Testis (tissue), 2 donors: ENCODE measurements at regions not wholly inside any gene's neighbourhood (a gene's known extent, or its start where the extent isn't known, plus 50 kb on each side); places are given as distances from the start of the nearest gene placed in this dataset.

Source experiments
- POLR2A ChIP-seq: fragments of 450-650 bp; IDR thresholded peaks from one replicate; pipeline ENCODE4 v1.6.1; 2017; ENCODE audit warnings: antibody characterized with exemption, mild to moderate bottlenecking, moderate library complexity
- TF ChIP-seq, protein P1 (sequence below), 3 experiments: fragments of 450-650 bp in 2 of 3; fragments of 200-600 bp in 1 of 3; sonication (generic) in 1 of 3; IDR thresholded peaks; one replicate each; pipeline ENCODE4 v1.5.1; 2016 to 2019; ENCODE audit warnings: antibody characterized with exemption in 3 of 3, mild to moderate bottlenecking in 2 of 3, moderate library complexity in 1 of 3

- TF ChIP-seq, protein P1, sequence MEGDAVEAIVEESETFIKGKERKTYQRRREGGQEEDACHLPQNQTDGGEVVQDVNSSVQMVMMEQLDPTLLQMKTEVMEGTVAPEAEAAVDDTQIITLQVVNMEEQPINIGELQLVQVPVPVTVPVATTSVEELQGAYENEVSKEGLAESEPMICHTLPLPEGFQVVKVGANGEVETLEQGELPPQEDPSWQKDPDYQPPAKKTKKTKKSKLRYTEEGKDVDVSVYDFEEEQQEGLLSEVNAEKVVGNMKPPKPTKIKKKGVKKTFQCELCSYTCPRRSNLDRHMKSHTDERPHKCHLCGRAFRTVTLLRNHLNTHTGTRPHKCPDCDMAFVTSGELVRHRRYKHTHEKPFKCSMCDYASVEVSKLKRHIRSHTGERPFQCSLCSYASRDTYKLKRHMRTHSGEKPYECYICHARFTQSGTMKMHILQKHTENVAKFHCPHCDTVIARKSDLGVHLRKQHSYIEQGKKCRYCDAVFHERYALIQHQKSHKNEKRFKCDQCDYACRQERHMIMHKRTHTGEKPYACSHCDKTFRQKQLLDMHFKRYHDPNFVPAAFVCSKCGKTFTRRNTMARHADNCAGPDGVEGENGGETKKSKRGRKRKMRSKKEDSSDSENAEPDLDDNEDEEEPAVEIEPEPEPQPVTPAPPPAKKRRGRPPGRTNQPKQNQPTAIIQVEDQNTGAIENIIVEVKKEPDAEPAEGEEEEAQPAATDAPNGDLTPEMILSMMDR (IDR thresholded peaks at IDR 0.05) = no peak
- no peak for TF ChIP-seq POLR2A
Observed at GRCh38 chr5:105536675-105537074, 1974.1 kb upstream of the NUDT12 start.
